Ascending aorta (tissue), 2 donors: ENCODE measurements at regions not wholly inside any gene's neighbourhood (a gene's known extent, or its start where the extent isn't known, plus 50 kb on each side); places are given as distances from the start of the nearest gene placed in this dataset.
"Not testable (repeated sequence)": the region's sequence is repeated elsewhere in the genome, so short reads cannot be mapped to it uniquely, and the experiment has no call there.

Source experiments
- DNase-seq, 2 donors: peaks; one replicate each; pipeline ENCODE4 v3.0.0-alpha.2; 2019; ENCODE audit warnings: low spot score in 2 of 2
- H3K27ac ChIP-seq, 2 donors: fragments of 200-600 bp; sonication (generic); one replicate each; pipeline ENCODE4 v1.5.1; 2016 to 2017; ENCODE audit warnings: mild to moderate bottlenecking in 1 of 2
- H3K27me3 ChIP-seq: fragments of 200-600 bp; sonication (generic); one replicate; pipeline ENCODE4 v1.5.1; 2017
- H3K36me3 ChIP-seq, 2 donors: fragments of 200-600 bp; sonication (generic); one replicate each; pipeline ENCODE4 v1.5.1; 2016
- H3K4me1 ChIP-seq, 2 donors: fragments of 200-600 bp; sonication (generic); one replicate each; pipeline ENCODE4 v1.5.1; 2016 to 2017; ENCODE audit warnings: mild to moderate bottlenecking in 1 of 2
- H3K4me3 ChIP-seq, 2 donors: fragments of 200-600 bp; sonication (generic); one replicate each; pipeline ENCODE4 v1.5.1; 2016 to 2017; ENCODE audit warnings: mild to moderate bottlenecking in 1 of 2
- H3K9me3 ChIP-seq, 2 donors: fragments of 200-600 bp; sonication (generic); one replicate each; pipeline ENCODE4 v1.5.1; 2016
- CTCF ChIP-seq, 3 experiments: fragments of 200-600 bp in 2 of 3; fragments of 450-650 bp in 1 of 3; sonication (generic) in 2 of 3; IDR thresholded peaks; one replicate each; pipeline ENCODE4 v1.5.1; 2016 to 2019; ENCODE audit warnings: antibody characterized with exemption in 3 of 3, mild to moderate bottlenecking in 1 of 3, moderate library complexity in 1 of 3
- intact Hi-C: fragments of 100-400 bp; cut with DNase I; formaldehyde crosslinking; loops from one replicate; pipeline ENCODE4 v1.15.1; 2023

GRCh38 chr4:132346016-132346415 is 803.1 kb upstream of the PCDH10 start:
- TF ChIP-seq CTCF (IDR thresholded peaks at IDR 0.05): no peak
- H3K9me3 ChIP-seq: no peaks in the 10 kb centered on the region
- DNase-seq: no peak
- no peaks in the 10 kb centered on the region for H3K36me3 ChIP-seq
- H3K4me1 ChIP-seq: no peaks in the 10 kb centered on the region
- H3K27ac ChIP-seq: no peak overlapping the region
- H3K4me3 ChIP-seq: no peak overlapping the region
- no peaks in the 10 kb centered on the region for H3K27me3 ChIP-seq
- intact Hi-C loops: no loop called here

- H3K9me3 ChIP-seq, H3K4me3 ChIP-seq: not testable (repeated sequence)
Measured at GRCh38 chr4:132351606-132352005, 797.5 kb upstream of the PCDH10 start.

GRCh38 chr4:132382243-132382642 is 766.9 kb upstream of the PCDH10 start:
- Histone ChIP-seq H3K27me3 (no peaks in the 10 kb centered on the region), H3K9me3 (no peaks in the 10 kb centered on the region), H3K4me1 (no peaks in the 10 kb centered on the region), H3K36me3 (no peaks in the 10 kb centered on the region), H3K4me3 (no peak overlapping the region), H3K27ac (no peak overlapping the region)
- no peak for DNase-seq
- intact Hi-C loops: no loop called here
- TF ChIP-seq CTCF (IDR thresholded peaks at IDR 0.05): no peak

More at GRCh38 chr4:132351606-132352005, 797.5 kb upstream of the PCDH10 start:
- DNase-seq, H3K27me3 ChIP-seq, intact Hi-C loops, H3K4me1 ChIP-seq, H3K36me3 ChIP-seq, H3K27ac ChIP-seq: not testable (repeated sequence)

- H3K4me1 ChIP-seq: no peaks in the 10 kb centered on the region
- DNase-seq: no peak
- no peak for TF ChIP-seq CTCF (IDR thresholded peaks at IDR 0.05)
- no peak overlapping the region for H3K4me3 ChIP-seq
- no peaks in the 10 kb centered on the region for H3K9me3 ChIP-seq
- H3K27me3 ChIP-seq: no peaks in the 10 kb centered on the region
- H3K27ac ChIP-seq: no peak overlapping the region
- no peaks in the 10 kb centered on the region for H3K36me3 ChIP-seq
- intact Hi-C loops: no loop called here
Measured at GRCh38 chr4:132383571-132384199, 765.4 kb upstream of the PCDH10 start.

GRCh38 chr4:132384709-132385108 is 764.4 kb upstream of the PCDH10 start:
- Histone ChIP-seq H3K4me3 (no peak overlapping the region), H3K36me3 (no peaks in the 10 kb centered on the region), H3K9me3 (no peaks in the 10 kb centered on the region), H3K27me3 (no peaks in the 10 kb centered on the region), H3K4me1 (no peaks in the 10 kb centered on the region), H3K27ac (no peak overlapping the region)
- intact Hi-C loops: no loop called here
- TF ChIP-seq CTCF (IDR thresholded peaks at IDR 0.05): no peak
- DNase-seq: no peak

- Histone ChIP-seq H3K27ac (no peak overlapping the region), H3K4me1 (no peaks in the 10 kb centered on the region), H3K4me3 (no peak overlapping the region), H3K36me3 (no peaks in the 10 kb centered on the region), H3K9me3 (no peaks in the 10 kb centered on the region), H3K27me3 (no peaks in the 10 kb centered on the region)
- no peak for TF ChIP-seq CTCF (IDR thresholded peaks at IDR 0.05)
- intact Hi-C loops: no loop called here
- DNase-seq: no peak
Measured at GRCh38 chr4:132386130-132386529, 763.0 kb upstream of the PCDH10 start.
